ENCODE measurements at regions not wholly inside any gene's neighbourhood (a gene's known extent, or its start where the extent isn't known, plus 50 kb on each side); places are given as distances from the start of the nearest gene placed in this dataset.

DNA sequence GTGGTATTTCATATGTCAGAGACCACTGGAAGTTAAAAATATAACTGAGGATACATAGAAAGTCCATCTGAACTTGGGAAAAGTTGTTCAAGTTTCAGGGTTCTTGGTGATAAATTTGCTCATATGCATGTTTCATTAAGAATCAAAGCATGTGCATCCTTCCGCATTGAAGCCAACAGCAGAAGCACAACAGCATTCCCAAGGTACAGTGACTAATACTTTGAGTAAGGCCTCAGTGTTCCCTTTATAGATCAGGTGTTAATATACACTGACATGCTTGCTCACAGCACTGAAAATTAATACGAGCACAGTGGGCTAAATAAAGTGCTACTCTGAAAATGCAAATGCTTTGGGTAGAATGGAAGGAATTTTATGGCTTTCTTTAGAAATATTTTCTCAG is 691.1 kb downstream of the METTL15 start:
- TF ChIP-seq, protein P1, sequence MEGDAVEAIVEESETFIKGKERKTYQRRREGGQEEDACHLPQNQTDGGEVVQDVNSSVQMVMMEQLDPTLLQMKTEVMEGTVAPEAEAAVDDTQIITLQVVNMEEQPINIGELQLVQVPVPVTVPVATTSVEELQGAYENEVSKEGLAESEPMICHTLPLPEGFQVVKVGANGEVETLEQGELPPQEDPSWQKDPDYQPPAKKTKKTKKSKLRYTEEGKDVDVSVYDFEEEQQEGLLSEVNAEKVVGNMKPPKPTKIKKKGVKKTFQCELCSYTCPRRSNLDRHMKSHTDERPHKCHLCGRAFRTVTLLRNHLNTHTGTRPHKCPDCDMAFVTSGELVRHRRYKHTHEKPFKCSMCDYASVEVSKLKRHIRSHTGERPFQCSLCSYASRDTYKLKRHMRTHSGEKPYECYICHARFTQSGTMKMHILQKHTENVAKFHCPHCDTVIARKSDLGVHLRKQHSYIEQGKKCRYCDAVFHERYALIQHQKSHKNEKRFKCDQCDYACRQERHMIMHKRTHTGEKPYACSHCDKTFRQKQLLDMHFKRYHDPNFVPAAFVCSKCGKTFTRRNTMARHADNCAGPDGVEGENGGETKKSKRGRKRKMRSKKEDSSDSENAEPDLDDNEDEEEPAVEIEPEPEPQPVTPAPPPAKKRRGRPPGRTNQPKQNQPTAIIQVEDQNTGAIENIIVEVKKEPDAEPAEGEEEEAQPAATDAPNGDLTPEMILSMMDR (IDR thresholded peaks at IDR 0.05; ENCODE audit: extremely low read depth in 1 of 2, insufficient read depth in 1 of 2, low read depth in 1 of 2, low read length in 2 of 2), result no peak
- TF ChIP-seq POLR2A (IDR thresholded peaks at IDR 0.05; ENCODE audit: low read depth, low read length) (no peak), JUN (IDR thresholded peaks at IDR 0.05; ENCODE audit: borderline replicate concordance, insufficient read depth, insufficient read length, low read depth) (no peak), POLR2AphosphoS5 (IDR thresholded peaks at IDR 0.05; ENCODE audit: insufficient read depth, low read depth, low read length) (no peak), EZH2 (IDR thresholded peaks at IDR 0.05; ENCODE audit: borderline replicate concordance, low read depth, low read length, severe bottlenecking) (no peak), MYC (IDR thresholded peaks at IDR 0.05; ENCODE audit: low read depth, low read length) (no peak)
- TF ChIP-seq, protein P2, sequence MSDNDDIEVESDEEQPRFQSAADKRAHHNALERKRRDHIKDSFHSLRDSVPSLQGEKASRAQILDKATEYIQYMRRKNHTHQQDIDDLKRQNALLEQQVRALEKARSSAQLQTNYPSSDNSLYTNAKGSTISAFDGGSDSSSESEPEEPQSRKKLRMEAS (IDR thresholded peaks at IDR 0.05; ENCODE audit: insufficient read depth, insufficient read length), result no peak
